Vagina (tissue), 2 donors: ENCODE measurements at regions not wholly inside any gene's neighbourhood (a gene's known extent, or its start where the extent isn't known, plus 50 kb on each side); places are given as distances from the start of the nearest gene placed in this dataset.

ENCODE experiments used
- CTCF ChIP-seq, 3 experiments: fragments of 450-650 bp in 2 of 3; fragments of 200-600 bp in 1 of 3; sonication (generic) in 1 of 3; IDR thresholded peaks; one replicate each; pipeline ENCODE4 v1.5.1; 2017 to 2019; ENCODE audit warnings: antibody characterized with exemption in 3 of 3, mild to moderate bottlenecking in 2 of 3, moderate library complexity in 2 of 3
- POLR2A ChIP-seq, 2 donors: fragments of 450-650 bp; IDR thresholded peaks; one replicate each; pipeline ENCODE4 v1.6.1; 2017; ENCODE audit warnings: antibody characterized with exemption in 2 of 2, mild to moderate bottlenecking in 2 of 2, moderate library complexity in 2 of 2
- POLR2AphosphoS5 ChIP-seq, 2 donors: sonication (generic); formaldehyde crosslinking; IDR thresholded peaks; one replicate each; pipeline ENCODE4 v1.9.0; 2017; ENCODE audit warnings: antibody characterized with exemption in 2 of 2, mild to moderate bottlenecking in 2 of 2, low read depth in 1 of 2; ENCODE audit not compliant: insufficient read depth in 1 of 2

DNA sequence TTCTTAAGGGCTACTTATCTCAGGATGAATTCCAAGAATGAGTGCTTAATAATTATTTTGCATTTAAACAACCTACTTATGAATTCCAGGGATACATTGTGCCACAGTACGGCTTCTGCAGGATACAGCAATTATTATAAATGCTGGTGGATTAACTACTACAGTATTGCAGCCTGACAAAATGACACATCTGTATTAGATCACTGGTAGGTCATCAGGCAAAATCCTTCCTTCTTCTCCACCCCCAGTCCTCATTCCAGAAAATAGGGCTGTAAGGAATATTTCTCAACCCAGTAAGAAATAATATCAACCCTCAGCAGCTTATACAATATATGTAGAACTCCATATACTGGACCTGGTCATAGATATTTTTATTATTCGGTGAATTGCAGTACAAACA is 79.3 kb upstream of the RORA start:
- TF ChIP-seq CTCF (IDR thresholded peaks at IDR 0.05) (no peak), POLR2AphosphoS5 (IDR thresholded peaks at IDR 0.05; ENCODE audit: insufficient read depth in 1 of 2, low read depth in 1 of 2) (no peak), POLR2A (IDR thresholded peaks at IDR 0.05) (no peak)
